Right atrium auricular region (tissue), 2 donors: ENCODE measurements at regions not wholly inside any gene's neighbourhood (a gene's known extent, or its start where the extent isn't known, plus 50 kb on each side); places are given as distances from the start of the nearest gene placed in this dataset.

Source experiments
- DNase-seq: peaks from one replicate; pipeline ENCODE4 v3.0.0-alpha.2; 2019; ENCODE audit warnings: low spot score
- H3K27ac ChIP-seq, 2 donors: fragments of 200-600 bp; sonication (generic); 1 replicate in 1 of 2; 2 replicates in 1 of 2; pipeline ENCODE4 v1.5.1; 2016 to 2019
- H3K27me3 ChIP-seq, 2 donors: fragments of 200-600 bp; sonication (generic); one replicate each; pipeline versions ENCODE4 v1.5.1 to v1.6.0; 2017 to 2019
- H3K36me3 ChIP-seq: fragments of 200-600 bp; sonication (generic); one replicate; pipeline ENCODE4 v1.5.1; 2016
- H3K4me1 ChIP-seq, 2 donors: fragments of 200-600 bp; sonication (generic); one replicate each; pipeline versions ENCODE4 v1.5.1 to v1.6.0; 2017 to 2019
- H3K4me3 ChIP-seq, 2 donors: fragments of 200-600 bp; sonication (generic); 1 replicate in 1 of 2; 2 replicates in 1 of 2; pipeline ENCODE4 v1.5.1; 2017 to 2019; ENCODE audit warnings: mild to moderate bottlenecking in 1 of 2, moderate library complexity in 1 of 2
- H3K9me3 ChIP-seq, 2 donors: fragments of 200-600 bp; sonication (generic); one replicate each; pipeline ENCODE4 v1.5.1; 2019
- TF ChIP-seq, protein P1 (sequence below), 2 donors: fragments of 200-600 bp; sonication (generic); IDR thresholded peaks; one replicate each; pipeline ENCODE4 v1.5.1; 2019; ENCODE audit warnings: antibody characterized with exemption in 2 of 2

DNA sequence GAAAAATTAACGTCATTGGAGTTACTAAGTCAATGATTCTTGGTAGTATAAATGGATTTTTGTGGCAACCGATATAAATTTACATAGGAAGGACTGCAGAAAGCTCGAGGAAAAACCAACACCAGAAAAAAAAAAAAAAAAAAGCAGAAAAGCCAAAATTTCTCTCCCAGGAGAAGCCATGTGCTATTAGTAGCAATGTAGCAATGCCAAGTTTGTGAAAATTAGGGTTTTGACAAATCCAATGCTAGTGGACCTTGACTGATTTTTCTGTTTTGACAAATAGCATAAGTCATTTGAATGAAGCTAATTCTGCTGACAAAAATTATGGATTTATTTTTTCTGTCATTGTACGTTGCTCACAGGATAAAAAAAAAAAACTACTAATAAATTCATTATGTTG, 1561.9 kb downstream of the MRPL39 start:
- TF ChIP-seq, protein P1, sequence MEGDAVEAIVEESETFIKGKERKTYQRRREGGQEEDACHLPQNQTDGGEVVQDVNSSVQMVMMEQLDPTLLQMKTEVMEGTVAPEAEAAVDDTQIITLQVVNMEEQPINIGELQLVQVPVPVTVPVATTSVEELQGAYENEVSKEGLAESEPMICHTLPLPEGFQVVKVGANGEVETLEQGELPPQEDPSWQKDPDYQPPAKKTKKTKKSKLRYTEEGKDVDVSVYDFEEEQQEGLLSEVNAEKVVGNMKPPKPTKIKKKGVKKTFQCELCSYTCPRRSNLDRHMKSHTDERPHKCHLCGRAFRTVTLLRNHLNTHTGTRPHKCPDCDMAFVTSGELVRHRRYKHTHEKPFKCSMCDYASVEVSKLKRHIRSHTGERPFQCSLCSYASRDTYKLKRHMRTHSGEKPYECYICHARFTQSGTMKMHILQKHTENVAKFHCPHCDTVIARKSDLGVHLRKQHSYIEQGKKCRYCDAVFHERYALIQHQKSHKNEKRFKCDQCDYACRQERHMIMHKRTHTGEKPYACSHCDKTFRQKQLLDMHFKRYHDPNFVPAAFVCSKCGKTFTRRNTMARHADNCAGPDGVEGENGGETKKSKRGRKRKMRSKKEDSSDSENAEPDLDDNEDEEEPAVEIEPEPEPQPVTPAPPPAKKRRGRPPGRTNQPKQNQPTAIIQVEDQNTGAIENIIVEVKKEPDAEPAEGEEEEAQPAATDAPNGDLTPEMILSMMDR (IDR thresholded peaks at IDR 0.05): no peak
- Histone ChIP-seq H3K27ac (no peak overlapping the region), H3K27me3 (no peaks in the 10 kb centered on the region), H3K36me3 (no peaks in the 10 kb centered on the region), H3K9me3 (no peaks in the 10 kb centered on the region), H3K4me1 (no peaks in the 10 kb centered on the region), H3K4me3 (no peak overlapping the region)
- no peak for DNase-seq

DNA sequence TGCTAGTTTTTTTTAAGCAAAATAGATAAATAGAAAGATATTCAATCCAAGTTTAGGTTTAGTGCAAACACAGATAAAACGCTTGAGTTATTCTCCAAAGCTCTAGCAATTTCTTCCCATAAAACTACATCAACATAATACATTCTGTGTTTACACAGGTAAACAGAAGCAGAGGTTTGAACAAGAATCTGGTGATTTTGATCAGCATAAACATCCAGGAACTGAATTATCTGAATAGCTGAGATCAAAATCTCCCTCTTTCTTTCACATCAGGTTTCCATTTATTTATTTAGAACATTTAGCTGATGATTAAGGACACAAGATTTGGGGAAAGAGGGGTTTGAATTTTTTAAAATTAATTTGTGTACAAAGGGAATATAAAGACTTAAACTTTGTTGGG, 1564.6 kb downstream of the MRPL39 start:
- no peak for DNase-seq
- TF ChIP-seq, protein P1 (IDR thresholded peaks at IDR 0.05): no peak
- Histone ChIP-seq H3K27me3 (no peaks in the 10 kb centered on the region), H3K27ac (no peak overlapping the region), H3K36me3 (no peaks in the 10 kb centered on the region), H3K4me3 (no peak overlapping the region), H3K4me1 (no peaks in the 10 kb centered on the region), H3K9me3 (no peaks in the 10 kb centered on the region)

DNA sequence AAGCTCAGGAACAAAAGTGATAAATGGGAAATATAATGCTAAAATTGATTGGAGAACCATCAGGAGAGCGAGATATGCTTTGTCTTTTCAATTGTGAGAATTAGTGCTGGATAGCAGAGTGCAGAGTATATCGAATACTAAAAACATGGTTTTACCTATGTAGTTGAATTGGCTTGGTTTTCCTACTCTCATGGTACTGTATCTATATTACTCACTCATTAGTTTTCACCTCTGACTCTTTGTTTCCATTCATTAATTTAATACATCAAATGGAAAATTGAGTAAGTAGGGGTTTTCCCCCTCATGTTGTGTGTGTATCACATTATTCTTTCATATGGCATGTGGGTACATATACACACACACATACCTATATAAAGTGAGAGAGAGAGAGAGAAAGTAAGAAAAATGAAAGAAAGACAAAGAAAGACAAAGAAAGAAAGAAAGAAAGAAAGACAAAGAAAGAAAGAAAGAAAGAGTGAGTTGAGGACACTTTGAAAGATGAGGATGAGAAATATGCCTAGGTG, 1574.5 kb downstream of the MRPL39 start:
- Histone ChIP-seq H3K9me3 (no peaks in the 10 kb centered on the region), H3K27ac (no peak overlapping the region), H3K4me3 (no peak overlapping the region), H3K27me3 (no peaks in the 10 kb centered on the region), H3K4me1 (no peaks in the 10 kb centered on the region), H3K36me3 (no peaks in the 10 kb centered on the region)
- no peak for DNase-seq
- TF ChIP-seq, protein P1 (IDR thresholded peaks at IDR 0.05): no peak

DNA sequence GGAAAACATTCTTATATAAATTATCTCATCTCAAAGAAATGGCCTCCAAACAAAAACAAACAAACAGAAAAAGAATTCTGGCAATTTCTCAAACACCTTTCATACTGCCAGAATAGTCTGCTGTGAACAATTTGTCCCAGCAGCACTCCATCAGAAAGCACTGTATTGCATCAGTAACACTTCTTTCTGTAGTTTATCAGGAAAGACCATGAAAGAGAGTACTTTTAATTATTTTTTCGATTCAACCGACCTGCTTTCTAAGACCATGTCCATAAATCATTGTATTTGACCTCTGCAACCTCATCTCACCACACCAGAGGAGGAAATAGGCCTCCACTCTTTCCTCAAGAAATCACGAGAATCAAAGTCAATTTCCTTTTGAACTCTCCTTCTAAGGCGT, 1579.9 kb downstream of the MRPL39 start:
- Histone ChIP-seq H3K4me1 (no peaks in the 10 kb centered on the region), H3K36me3 (no peaks in the 10 kb centered on the region), H3K4me3 (no peak overlapping the region), H3K9me3 (no peaks in the 10 kb centered on the region), H3K27me3 (no peaks in the 10 kb centered on the region), H3K27ac (no peak overlapping the region)
- TF ChIP-seq, protein P1 (IDR thresholded peaks at IDR 0.05): no peak
- no peak for DNase-seq

DNA sequence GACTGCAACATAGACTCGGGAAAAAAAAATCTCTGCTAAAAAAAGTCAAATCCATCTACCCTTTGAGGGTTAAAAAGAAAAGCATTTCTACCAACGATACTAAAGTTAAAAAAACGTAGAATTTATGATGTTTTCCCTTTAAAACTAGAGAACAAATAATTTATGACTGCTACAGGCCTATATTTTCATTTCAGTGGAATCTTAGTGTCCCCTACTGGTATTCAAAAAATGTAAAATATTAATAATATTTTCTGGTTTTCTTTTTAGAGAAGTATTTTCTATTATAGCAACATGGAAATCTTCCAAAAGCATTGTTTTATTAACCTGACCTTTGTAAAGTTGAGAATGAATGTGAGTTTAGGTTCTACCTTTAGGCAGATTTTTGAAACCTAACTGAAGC, 1582.2 kb downstream of the MRPL39 start:
- H3K27ac ChIP-seq: no peak overlapping the region
- DNase-seq: no peak
- no peaks in the 10 kb centered on the region for H3K27me3 ChIP-seq
- no peaks in the 10 kb centered on the region for H3K36me3 ChIP-seq
- no peaks in the 10 kb centered on the region for H3K4me1 ChIP-seq
- no peak overlapping the region for H3K4me3 ChIP-seq
- no peaks in the 10 kb centered on the region for H3K9me3 ChIP-seq
- TF ChIP-seq, protein P1 (IDR thresholded peaks at IDR 0.05): no peak

DNA sequence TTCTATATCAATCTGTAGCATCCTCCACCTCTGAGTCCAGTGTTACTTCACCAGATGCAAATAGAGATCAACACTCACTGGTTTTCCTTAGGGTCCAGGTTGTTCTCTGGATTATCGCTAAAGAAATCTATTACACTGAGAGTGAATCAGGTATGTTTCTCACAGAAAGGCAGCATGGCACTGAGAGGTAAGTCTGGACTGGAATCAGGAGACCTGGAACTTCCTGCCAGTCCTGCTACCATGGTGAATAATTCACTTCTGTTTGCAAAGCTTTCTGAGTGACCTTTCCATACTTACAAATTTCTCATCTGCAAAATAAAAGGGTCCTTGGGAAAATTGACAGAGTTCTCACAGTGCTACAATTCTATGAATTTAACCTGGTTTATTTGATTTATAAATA, 1583.3 kb downstream of the MRPL39 start:
- TF ChIP-seq, protein P1 (IDR thresholded peaks at IDR 0.05): no peak
- H3K36me3 ChIP-seq: no peaks in the 10 kb centered on the region
- H3K9me3 ChIP-seq: no peaks in the 10 kb centered on the region
- no peak overlapping the region for H3K27ac ChIP-seq
- no peaks in the 10 kb centered on the region for H3K4me1 ChIP-seq
- H3K4me3 ChIP-seq: no peak overlapping the region
- no peak for DNase-seq
- H3K27me3 ChIP-seq: no peaks in the 10 kb centered on the region
